SU-DHL-6 (cell line): ENCODE measurements at regions not wholly inside any gene's neighbourhood (a gene's known extent, or its start where the extent isn't known, plus 50 kb on each side); places are given as distances from the start of the nearest gene placed in this dataset.

Experiments
- EZH2phosphoT487 ChIP-seq: fragments of 200-600 bp; sonication (generic), shearing (Covaris generic); conservative IDR thresholded peaks from 2 replicates; pipeline ENCODE4 v1.6.1; 2018; ENCODE audit warnings: mild to moderate bottlenecking, antibody characterized with exemption, low read length, moderate library complexity, mixed read lengths
- TF ChIP-seq, protein P1 (sequence below): fragments of 200-600 bp; sonication (generic); IDR thresholded peaks from one replicate; pipeline ENCODE4 v1.5.1; 2017; ENCODE audit warnings: antibody characterized with exemption, mild to moderate bottlenecking, low read length, moderate library complexity; ENCODE audit not compliant: insufficient read depth, poor library complexity, severe bottlenecking

- TF ChIP-seq, protein P1, sequence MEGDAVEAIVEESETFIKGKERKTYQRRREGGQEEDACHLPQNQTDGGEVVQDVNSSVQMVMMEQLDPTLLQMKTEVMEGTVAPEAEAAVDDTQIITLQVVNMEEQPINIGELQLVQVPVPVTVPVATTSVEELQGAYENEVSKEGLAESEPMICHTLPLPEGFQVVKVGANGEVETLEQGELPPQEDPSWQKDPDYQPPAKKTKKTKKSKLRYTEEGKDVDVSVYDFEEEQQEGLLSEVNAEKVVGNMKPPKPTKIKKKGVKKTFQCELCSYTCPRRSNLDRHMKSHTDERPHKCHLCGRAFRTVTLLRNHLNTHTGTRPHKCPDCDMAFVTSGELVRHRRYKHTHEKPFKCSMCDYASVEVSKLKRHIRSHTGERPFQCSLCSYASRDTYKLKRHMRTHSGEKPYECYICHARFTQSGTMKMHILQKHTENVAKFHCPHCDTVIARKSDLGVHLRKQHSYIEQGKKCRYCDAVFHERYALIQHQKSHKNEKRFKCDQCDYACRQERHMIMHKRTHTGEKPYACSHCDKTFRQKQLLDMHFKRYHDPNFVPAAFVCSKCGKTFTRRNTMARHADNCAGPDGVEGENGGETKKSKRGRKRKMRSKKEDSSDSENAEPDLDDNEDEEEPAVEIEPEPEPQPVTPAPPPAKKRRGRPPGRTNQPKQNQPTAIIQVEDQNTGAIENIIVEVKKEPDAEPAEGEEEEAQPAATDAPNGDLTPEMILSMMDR: no peak
- no peak for TF ChIP-seq EZH2phosphoT487
Observed at GRCh38 chr9:118594428-118594827, 774.8 kb downstream of the BRINP1 start.
